ENCODE measurements at regions not wholly inside any gene's neighbourhood (a gene's known extent, or its start where the extent isn't known, plus 50 kb on each side); places are given as distances from the start of the nearest gene placed in this dataset.
"Not testable (repeated sequence)": the region's sequence is repeated elsewhere in the genome, so short reads cannot be mapped to it uniquely, and the experiment has no call there.

DNA sequence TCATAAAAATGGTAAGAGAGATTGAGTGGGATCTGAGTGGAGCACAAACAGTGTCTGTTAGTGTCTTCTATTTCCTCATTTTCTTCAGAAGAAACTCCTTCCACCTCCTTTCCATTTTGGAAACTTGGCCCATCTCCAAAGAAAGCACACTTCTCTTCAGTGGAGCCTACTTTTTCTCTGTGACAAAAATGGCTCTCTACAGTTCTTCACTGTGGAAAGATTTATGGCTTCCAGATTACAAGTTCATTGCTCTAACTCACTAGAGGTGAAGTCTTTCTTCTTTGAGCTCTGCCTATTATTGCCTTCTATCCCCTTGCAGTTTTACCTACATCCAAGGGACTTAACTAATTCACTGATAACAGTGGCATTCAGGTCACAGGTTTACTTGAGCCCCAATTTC is 325.8 kb downstream of the ANTXR2 start:
- no peak for DNase-seq (ENCODE audit: low read depth, low spot score)

DNA sequence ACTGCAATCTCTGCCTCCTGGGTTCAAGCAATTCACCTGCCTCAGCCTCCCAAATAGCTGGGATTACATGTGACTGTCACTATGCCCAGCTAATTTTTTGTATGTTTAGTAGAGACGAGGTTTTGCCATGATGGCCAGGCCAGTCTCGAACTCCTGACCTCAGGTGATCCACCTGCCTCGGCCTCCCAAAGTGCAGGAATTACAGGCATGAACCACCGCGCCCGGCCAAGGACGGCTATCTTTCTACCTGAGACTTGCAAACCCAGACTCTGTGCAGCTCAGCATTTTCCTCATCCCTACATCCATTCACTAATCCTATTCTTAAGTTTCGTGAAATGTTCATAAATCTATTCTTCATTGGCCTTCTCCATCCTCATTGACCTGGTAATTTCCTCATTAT is 330.0 kb downstream of the ANTXR2 start:
- DNase-seq (ENCODE audit: low read depth, low spot score), result no peak

DNA sequence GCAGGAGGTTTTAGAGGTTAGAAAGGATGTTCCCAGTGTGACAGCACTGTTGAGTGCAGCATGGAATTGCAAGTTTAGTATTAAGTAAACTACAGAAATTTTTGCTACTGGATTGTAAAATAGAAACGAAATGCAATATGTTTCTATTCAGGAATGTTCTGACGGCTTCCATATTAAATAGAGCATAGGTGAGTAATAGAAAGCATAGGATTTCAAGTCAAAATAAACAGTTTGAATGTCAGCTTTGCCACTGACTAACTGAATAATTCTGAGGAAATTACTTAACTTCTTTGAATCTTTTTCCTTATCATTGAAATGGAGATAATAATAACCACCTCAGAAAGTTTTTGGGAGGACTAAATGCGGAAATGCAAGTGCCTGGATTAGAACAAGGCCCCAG is 331.9 kb upstream of the GK2 start:
- no peak for DNase-seq (ENCODE audit: low read depth, low spot score)

DNA sequence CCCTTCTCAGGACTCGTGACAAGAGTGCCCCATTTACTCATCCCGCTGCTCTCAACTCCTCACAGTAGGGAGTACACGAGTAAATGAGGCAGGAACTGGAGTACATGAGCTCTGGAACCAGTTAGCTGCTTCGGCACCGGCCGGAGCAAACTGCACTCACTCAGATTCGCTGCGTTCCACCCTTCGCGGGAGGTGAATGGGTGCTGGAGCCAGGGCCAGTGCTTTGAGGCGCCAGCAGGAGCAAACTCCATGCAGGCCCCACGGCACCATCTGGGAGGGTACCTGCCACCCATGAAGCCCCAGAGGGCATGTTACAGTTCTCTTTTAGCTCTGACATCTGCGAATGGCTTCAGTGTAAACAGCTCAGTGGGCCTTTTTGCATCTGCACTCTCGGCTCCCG is 315.5 kb upstream of the GK2 start:
- DNase-seq (ENCODE audit: low read depth, low spot score), result no peak

DNA sequence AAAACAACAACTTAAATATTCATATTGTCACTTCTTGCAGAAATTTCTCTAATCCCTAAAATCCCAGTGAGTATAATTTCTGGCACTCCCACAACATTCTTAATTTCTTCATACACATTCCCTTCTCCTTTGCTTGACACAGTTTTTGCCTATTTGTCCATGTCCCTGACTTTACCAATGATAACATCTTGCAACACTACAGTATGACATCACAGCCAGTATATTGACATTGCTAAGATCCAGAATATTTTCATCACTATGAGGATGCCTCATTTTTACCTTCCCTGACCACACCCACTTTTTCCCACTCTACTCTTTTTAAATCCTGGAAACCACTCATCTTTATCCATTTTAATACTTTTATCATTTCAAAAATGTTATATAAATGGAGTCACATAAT is 292.3 kb upstream of the GK2 start:
- no peak for DNase-seq (ENCODE audit: low read depth, low spot score)

DNA sequence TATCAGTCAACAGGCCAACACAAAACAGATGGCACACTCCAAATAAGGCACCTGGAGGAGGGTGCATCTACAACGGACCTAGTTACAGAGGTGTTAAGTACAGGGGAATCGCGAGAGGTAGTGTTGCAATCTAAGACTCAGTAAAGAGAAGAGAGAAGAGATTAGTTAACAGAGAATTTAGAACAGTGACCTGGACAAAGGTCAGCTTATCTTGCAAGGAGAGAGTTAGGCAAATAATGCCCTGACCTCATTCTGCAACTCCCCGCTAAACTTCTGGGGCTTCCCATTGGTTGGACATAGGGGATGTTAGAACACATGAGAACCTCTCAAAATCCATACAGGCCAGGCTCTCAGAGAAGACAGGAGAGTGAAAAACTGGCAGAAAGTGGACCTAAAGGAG is 289.4 kb upstream of the GK2 start:
- no peak for DNase-seq (ENCODE audit: low read depth, low spot score)

DNA sequence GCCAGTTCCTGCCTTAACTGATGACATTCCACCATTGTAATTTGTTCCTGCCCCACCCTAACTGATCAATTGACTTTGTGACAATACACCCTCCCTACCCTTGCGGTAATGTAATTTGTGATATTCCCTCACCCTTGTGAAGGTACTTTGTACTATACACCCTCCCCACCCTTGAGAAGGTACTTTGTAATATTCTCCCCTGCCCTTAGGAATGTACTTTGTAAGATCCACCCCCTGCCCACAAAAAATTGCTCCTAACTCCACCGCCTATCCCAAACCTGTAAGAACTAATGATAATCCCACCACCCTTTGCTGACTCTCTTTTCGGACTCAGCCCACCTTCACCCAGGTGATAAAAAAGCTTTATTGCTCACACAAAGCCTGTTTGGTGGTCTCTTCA is 288.5 kb upstream of the GK2 start:
- not testable (repeated sequence) for DNase-seq (ENCODE audit: low read depth, low spot score)

DNA sequence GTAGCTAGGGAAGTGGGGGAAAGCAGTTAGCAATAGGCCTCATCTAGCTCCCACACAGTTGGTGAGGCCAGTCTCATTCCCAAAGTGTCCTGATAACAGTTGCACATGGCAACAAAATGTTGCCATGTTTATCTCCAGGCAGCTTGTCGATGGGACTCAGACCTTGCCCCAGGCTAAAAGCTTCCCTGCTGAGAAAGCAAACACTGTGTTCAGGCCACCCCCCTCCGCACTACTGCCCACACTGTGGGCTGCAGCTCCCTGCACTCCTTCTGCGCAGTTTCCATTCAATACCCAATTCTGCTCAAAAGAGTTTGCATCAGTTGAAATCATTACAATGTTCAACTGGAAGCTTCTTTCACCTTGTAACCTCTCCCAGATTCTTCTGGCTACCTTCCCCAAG is 287.8 kb upstream of the GK2 start:
- DNase-seq (ENCODE audit: low read depth, low spot score), result no peak

DNA sequence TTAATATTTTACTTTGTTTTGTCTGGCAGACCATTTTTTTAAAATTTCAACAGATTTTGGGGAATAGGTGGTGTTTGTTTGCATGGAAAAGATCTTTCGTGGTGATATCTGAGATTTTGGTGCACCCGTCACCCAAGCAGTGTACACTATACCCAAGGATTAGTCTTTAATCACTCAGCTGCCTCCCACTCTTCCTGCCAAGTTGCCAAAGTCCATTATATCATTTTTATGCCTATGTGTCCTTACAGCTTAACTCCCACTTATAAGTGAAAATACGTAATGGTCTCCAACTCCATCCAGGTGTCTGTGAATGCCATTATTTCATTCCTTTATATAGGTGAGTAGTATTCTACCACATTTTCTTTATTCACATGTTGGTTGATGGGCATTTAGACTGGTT is 281.7 kb upstream of the GK2 start:
- DNase-seq (ENCODE audit: low read depth, low spot score), result no peak

DNA sequence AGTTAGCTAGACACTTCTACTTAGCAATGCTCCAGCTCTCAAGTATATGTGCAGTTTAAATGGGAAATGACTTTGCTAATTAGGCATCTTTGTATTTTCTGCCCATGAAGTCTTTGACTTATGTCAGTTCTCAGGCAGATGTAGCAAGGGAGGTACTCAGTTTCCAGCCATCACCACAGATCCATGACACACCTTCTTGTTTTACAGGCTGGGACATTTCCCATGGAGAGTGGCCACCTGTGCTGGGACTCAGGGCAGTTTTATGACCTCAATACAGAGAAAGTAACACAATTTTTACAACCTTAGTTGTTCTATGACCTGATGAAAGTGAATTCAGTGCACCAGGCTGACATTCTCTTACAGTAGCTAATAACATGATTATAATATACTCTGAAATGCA is 280.7 kb upstream of the GK2 start:
- no peak for DNase-seq (ENCODE audit: low read depth, low spot score)

DNA sequence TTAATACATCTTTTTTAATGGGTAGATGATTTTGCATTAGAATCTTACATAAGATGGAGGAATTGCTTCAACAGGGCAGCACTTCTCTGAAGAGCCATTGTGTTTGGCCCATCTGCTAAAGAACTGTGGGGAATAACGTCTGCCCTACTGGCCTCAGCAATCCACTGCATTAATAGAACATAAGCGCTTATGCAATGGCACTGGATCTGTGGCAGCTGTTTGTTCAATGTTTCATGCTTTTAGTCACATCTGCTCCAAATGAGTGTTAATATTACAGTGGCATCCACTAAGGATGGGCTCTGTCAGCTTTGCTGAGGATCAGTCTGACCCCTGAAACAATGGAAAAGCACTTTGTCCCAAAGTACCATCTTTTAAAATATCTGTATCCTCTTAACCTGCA is 279.0 kb upstream of the GK2 start:
- DNase-seq (ENCODE audit: low read depth, low spot score), result no peak

DNA sequence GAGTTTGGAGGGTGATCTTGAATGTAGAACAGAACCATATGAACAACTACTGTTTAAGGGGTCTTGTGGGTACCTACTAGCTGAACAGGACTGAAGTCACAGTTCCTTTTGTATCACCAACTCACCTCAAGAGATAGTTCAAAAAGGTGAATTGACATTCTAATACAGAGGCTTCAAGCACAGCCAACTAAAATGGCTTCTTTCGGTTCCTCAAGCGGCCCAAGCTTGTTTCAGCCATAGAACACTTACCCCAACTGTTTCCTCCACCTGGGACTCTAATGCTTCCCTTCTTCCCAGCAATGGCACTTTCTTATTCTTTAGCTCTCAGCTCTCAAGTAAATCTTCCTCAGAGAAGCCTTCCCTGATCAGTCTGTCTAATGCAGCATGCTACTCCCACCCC is 277.5 kb upstream of the GK2 start:
- DNase-seq (ENCODE audit: low read depth, low spot score), result no peak

DNA sequence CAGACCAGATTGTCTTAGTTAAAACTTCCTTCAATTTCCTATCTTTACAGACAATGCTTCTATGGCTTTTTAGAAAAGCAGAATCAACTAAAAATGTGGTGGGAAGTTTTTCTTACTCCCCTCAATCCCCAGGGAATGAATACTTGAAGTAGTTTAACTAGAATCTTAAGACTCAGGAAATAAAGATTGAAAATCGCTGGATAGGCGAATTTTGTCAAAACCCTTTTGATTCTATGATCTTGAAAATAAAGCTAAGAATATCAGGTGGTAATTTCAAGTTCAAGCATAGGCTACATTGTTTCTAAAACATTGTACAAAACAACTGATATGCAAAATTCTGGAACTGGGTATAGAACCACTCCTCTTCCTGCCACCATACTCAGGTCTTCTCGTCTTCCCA is 276.5 kb upstream of the GK2 start:
- no peak for DNase-seq (ENCODE audit: low read depth, low spot score)

DNA sequence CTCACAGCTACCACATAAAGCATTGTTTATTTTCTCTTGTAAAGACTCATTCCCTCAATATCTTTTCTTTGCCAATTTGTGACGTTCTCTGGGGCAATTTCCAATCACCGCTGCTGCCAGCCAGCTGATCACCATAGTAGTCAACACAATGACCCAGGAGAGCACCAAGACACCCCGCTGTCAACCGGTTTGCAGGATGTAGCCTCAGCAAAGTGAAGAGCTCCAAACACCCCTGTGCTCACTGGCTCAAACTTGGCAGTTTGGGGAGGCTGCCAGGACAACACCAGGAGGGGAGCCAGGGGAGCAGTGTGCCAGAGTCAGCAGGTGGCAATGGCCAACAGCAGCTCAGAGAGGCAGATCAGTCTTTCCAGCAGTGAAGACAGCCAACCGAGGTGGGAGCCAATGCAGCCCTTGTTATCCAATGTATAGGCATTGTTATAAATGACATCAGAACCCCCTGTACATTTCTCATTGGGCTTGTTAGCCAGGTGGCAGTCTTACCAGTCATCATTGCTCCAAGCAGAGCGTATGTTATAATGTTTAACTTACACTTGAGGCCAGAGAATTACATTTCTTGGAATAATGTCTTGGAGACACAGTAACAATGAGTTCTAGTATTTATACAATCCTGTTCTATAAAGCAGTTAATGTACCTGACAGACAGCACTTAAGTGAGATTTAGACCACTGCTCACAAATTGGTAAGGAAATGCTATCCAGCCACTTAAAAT is 274.9 kb upstream of the GK2 start:
- DNase-seq (ENCODE audit: low read depth, low spot score), result no peak

DNA sequence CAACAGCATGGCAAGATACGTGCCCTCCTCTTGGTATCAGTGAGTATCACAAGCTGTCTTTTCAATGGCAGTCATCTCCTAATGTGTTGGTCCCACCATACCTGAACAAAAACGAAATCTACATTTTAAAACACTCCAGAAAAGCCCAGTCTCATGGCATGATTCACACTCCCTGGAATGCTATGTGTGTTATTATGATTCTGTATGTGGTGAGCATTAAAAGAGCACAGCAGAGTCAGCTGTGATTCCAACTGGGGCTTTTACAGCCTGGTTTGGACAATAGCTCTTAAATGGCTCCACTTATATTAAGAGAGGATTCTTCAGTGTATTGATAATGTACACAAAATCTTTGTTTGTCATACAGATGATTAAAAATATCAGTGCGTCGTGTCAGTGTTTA is 274.1 kb upstream of the GK2 start:
- no peak for DNase-seq (ENCODE audit: low read depth, low spot score)

DNA sequence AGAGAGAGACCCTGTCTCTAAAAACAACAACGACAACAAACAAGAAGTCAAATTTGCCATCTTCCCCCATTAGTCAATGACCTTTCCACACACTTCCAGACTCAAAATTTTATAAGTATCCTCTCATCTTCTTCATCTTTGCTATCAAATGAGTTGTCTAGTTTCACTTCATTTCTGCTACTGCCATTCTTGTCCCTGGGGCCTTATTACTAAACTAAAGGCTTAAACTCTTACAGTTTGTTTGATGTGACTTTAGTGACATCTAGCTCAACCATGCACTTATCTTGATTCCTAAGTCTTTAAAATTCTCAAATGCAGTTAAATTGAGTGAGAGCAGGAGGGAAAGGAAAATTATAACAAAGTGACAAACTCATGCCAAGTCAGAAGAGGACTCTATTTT is 271.8 kb upstream of the GK2 start:
- DNase-seq (ENCODE audit: low read depth, low spot score), result no peak

DNA sequence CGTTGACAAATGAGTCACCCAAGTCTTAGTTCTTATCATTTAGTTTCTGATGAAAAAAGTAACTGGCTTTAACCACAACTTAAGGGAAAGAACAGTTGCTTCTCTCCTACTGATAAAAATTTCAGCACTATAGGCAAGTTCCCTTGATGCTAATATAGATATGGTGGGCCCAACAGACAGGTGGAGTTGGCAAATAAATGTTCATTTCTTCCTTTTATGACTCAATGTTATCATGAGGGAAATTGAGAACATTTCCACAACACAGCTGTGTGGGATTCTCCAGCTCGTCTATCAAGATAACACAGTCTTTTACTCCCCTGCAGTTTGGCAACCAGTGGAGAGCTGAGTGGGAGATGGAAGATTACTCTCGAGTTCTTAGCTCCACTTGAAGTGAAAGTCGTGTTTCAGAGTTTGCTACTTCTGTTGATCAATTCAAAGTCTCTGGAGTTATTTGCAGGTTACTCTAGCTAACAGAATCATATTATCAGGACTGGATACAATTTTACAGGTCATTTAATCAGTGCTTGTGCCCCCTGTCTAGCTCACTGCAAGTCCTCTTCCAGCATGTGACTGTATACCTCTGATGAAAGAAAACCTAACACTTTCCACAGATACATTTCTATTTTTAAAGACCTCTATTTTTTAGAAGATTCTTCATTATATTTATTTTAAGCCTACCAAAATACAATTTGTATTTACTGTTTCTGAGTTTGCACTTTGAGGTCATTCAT is 270.6 kb upstream of the GK2 start:
- DNase-seq (ENCODE audit: low read depth, low spot score), result no peak

DNA sequence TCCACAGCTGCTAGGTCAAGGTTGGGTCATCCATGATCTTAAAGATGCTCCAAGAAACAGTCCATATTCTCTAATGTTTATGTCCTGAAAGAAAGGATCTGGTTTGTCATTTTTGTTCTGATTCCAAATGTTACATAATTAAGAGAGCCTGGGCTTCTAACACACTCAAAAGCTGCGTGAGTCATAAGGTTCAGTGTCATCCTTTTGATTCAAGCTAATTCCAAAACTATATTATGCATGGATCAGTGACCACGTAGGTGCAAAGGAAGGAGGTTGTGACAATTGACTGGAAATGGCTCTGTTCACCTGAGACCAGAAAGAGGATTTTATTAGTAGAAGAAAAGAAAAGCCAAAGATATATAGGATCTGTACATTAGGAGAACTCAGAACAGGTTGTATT is 268.7 kb upstream of the GK2 start:
- no peak for DNase-seq (ENCODE audit: low read depth, low spot score)

DNA sequence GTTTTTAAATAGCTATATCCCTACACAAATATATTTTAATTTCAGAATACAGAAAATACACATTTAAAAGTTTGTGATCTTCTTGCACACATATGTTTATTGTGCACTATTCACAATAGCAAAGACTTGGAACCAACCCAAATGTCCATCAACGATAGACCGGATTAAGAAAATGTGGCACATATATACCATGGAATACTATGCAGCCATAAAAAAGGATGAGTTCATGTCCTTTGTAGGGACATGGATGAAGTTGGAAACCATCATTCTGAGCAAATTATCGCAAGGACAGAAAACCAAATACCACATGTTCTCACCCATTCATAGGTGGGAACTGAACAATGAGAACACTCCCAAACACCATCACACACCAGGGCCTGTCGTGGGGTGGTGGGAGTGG is 266.9 kb upstream of the GK2 start:
- not testable (repeated sequence) for DNase-seq (ENCODE audit: low read depth, low spot score)

DNA sequence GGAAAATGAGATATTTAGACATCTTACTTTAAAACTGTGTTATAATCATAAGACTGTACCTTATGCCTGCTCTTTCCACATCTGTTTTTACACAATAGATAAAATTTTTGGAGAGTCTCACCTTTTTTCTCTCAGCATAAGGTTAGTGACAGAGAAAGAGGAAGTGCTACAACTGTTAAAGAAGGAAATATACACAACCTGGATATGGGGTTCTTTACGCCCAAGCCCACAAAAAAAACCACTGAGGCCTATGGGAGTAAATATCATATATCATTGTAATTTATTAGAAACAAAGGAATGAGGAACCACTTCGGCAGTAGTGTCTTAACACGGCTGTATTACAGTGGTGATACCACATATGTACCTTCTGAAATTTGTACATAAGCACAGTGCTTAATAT is 265.9 kb upstream of the GK2 start:
- no peak for DNase-seq (ENCODE audit: low read depth, low spot score)

DNA sequence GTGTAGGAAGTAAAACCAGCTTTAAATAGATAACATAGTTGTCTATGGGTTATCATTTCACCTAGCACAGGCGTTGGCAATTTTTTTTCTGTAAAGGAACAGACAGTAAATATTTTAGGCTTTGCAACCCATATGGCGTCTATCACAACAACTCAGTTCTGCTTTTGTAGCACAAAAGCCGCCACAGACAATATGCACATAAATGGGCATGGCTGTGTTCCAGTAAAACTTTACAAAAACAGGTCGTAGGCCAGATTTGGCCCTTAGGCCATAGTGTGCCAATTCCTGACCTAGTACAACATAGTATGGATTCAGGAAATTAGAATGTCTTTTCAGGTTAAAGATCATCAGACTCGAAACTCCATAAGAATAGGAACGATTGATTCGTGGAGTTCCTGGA is 265.3 kb upstream of the GK2 start:
- no peak for DNase-seq (ENCODE audit: low read depth, low spot score)

DNA sequence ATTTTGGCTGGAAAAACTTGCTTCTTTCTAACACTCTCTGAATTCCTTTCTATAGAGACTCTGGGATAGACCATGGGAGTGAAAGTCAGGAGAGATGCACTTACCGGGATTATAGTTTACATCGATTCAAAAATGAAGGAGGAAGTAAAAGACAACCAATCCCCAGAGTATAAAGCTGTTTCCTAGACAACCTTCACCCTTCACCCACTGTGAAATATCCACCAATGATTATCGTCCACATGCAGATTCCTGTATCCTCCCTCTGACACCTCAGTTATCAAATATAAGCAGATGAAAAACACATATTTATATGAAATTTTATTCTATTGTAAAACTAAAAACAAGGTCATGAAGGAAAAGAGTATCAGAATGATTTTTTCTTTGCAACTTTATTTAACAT is 258.8 kb upstream of the GK2 start:
- no peak for DNase-seq (ENCODE audit: low read depth, low spot score)

DNA sequence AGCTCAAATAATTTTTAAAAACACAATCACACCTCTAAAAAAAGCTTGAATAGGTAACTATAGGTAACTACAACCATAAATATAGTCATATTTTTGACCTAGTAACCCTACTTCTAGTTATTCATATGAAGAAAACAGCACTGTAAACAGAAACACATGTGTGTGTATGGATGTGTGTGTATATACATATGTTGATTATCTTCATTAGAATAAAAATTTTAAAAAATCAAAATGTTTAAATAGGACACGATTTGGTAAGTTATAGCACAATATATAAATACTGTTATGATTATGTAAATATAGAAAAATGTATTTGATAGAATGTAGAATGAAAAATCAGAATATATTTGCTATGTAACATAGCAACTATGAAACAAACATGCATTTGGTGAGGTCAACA is 258.1 kb upstream of the GK2 start:
- no peak for DNase-seq (ENCODE audit: low read depth, low spot score)

DNA sequence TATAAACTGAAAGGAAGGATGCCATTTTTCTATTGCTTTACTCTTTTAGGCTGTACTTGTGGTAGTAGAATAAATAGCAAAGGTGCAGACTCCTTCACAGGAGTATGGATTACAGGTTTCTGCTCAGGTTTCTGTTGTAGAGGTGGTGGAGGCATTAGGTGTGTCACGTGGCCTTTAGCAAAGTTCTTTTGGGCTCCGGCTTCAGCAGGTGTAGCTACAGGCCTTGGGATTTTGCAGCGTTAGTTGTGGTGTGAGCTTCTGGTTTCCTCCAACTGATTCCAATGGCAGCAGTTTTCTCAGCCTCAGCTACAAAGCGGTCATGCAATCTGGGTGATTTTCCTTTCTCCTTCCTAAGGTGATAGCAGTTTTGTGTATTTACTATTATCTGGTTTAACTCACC is 255.8 kb upstream of the GK2 start:
- DNase-seq (ENCODE audit: low read depth, low spot score), result no peak
